ENCODE measurements at regions not wholly inside any gene's neighbourhood (a gene's known extent, or its start where the extent isn't known, plus 50 kb on each side); places are given as distances from the start of the nearest gene placed in this dataset.

DNA sequence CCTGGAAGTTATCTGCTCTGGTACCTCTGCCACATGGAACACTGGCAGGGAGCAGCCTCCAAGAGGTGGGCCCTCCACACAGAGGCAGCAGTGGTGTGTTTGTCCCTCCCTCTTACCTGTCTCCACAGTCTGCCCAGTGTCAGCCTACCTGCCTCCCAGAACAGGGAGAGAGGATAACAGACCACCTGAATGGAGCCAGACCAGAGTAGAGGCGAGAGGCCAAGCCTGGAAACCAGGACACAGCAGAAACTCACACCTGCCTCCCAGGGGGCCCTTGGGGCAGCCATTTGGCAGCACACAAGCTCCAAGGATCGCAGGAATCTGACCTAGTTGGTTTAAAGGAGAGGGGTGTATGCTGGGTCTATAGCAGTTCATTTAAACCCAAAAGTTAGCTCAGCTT, 100.2 kb upstream of the ZNF366 start:
- TF ChIP-seq SUZ12 (IDR thresholded peaks at IDR 0.05; ENCODE audit: extremely low read depth, insufficient read depth, insufficient read length) (no peak), ZNF274 (IDR thresholded peaks at IDR 0.05; ENCODE audit: low read depth, low read length) (no peak), YY1 (IDR thresholded peaks at IDR 0.05; ENCODE audit: insufficient read depth, insufficient read length) (no peak)

Measured in NT2/D1 (cell line).